Subcutaneous abdominal adipose tissue (tissue), 5 donors: ENCODE measurements at regions not wholly inside any gene's neighbourhood (a gene's known extent, or its start where the extent isn't known, plus 50 kb on each side); places are given as distances from the start of the nearest gene placed in this dataset.

Experiments
- H3K27ac ChIP-seq: one replicate; pipeline ENCODE4 v1.7.0; 2013; ENCODE audit warnings: low read depth, mild to moderate bottlenecking, inconsistent platforms, low read length, moderate library complexity
- H3K27me3 ChIP-seq, 5 donors: one replicate each; pipeline ENCODE4 v1.7.0; 2013; ENCODE audit warnings: low read length in 5 of 5, inconsistent platforms in 1 of 5; ENCODE audit not compliant: control insufficient read depth in 5 of 5, insufficient read depth in 4 of 5
- H3K36me3 ChIP-seq, 5 donors: one replicate each; pipeline ENCODE4 v1.7.0; 2013; ENCODE audit warnings: low read length in 5 of 5; ENCODE audit not compliant: control insufficient read depth in 5 of 5, insufficient read depth in 5 of 5
- H3K4me1 ChIP-seq, 5 donors: one replicate each; pipeline ENCODE4 v1.7.0; 2013; ENCODE audit warnings: low read length in 5 of 5, mild to moderate bottlenecking in 3 of 5, moderate library complexity in 1 of 5; ENCODE audit not compliant: control insufficient read depth in 5 of 5, insufficient read depth in 5 of 5
- H3K4me3 ChIP-seq, 5 donors: one replicate each; pipeline ENCODE4 v1.7.0; 2013; ENCODE audit warnings: low read length in 5 of 5, low read depth in 1 of 5
- H3K9ac ChIP-seq, 5 donors: one replicate each; pipeline ENCODE4 v1.7.0; 2013; ENCODE audit warnings: low read length in 5 of 5, mild to moderate bottlenecking in 4 of 5, moderate library complexity in 3 of 5
- H3K9me3 ChIP-seq, 5 donors: one replicate each; pipeline ENCODE4 v1.7.0; 2013; ENCODE audit warnings: low read length in 5 of 5; ENCODE audit not compliant: control insufficient read depth in 5 of 5
- donor health status: healthy.
- donor health status: healthy.
- donor health status: healthy.
- donor health status: healthy.
- donor health status: healthy.

DNA sequence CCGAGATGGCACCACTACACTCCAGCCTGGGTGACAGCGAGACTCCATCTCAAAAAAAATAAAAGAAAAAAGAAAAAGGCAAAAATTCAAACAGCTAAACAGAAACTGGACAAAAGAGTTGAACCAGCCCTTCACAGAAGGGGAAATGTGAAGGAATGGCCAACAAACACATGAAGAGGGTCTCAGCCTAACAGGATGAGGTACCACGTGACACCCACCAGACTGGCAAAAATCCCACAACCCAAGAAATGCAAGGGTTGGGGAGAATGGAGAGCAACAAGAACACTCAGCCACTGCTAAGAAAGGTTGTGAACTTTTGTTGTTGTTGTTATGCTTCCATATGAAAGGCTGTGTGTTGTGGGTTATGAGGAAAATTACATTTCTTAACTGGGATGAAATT, 357.7 kb downstream of the PREX1 start:
- no peaks in the 10 kb centered on the region for H3K9me3 ChIP-seq
- H3K27ac ChIP-seq: no peak overlapping the region
- H3K4me1 ChIP-seq: no peaks in the 10 kb centered on the region
- no peak overlapping the region for H3K4me3 ChIP-seq
- H3K36me3 ChIP-seq: no peaks in the 10 kb centered on the region
- peaks cover under 1 to 12% (median 6%) of the 10 kb centered on the region in 5 donors for H3K27me3 ChIP-seq
- no peak overlapping the region for H3K9ac ChIP-seq

DNA sequence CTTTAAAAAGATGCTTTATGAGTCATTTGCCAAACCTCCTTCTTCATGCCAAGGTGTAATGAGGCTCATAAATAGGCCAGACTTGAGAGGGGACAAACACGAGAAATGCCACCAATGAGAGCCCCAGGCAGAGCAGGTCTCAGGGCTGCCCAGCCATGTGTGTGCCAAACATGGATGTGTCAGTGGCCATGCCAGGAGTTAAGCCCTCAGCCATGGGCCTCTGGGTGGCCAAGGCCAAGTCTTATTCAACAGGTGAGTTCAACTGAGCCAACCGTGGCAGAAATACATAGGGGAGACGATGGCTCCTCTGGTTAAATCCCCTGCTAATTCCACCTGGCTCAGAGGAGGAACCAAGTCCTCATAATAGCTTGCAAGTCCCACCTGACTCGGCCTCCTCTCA, 358.8 kb downstream of the PREX1 start:
- Histone ChIP-seq H3K9me3 (no peaks in the 10 kb centered on the region), H3K27me3 (peaks cover 0 to 11% (median 6%) of the 10 kb centered on the region in 5 donors), H3K9ac (no peak overlapping the region), H3K4me3 (no peak overlapping the region), H3K27ac (no peak overlapping the region), H3K4me1 (no peaks in the 10 kb centered on the region), H3K36me3 (no peaks in the 10 kb centered on the region)

DNA sequence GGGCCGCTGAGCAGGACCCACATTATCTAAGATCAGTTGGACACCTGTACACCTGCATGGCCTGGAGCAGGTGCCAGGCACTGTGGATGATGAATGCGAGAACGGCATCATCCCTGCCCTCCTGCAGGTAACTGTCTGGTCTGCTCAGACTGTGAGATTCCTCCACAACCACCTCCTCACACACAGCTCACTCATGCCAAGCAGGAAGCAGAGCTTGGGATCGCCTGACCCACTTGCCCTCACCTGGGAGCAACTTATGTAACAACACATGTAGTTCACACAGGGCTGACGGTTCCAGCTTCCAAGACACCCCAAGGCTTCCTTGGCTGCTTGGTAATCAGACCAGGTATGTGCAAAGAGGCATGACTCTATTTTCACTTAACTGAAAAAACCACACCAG, 359.2 kb downstream of the PREX1 start:
- Histone ChIP-seq H3K27ac (no peak overlapping the region), H3K4me3 (no peak overlapping the region), H3K9ac (no peak overlapping the region), H3K27me3 (peaks cover 0 to 9% (median 7%) of the 10 kb centered on the region in 5 donors), H3K4me1 (peaks cover 0 to 2% (median 0%) of the 10 kb centered on the region in 5 donors), H3K36me3 (no peaks in the 10 kb centered on the region), H3K9me3 (no peaks in the 10 kb centered on the region)

DNA sequence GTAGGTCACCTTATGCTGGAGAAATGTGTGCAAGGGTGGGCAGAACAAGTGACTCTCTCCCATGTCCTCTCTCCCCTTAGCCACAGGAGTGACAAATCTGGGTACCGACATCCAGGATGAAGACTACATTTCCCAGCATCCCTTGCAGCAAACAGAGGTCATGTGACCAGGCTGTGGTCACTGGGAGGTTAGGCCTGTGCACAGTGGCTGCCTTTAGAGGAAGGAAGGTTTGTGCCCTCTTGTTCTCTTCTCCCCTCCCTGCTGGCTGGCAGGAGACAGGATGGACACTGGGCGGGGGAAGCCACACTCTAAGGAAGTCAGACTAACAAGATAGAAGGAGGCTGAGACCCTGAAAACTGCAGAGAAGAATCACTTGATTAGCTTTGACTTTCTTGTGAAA, 360.2 kb downstream of the PREX1 start:
- Histone ChIP-seq H3K4me3 (no peak overlapping the region), H3K9ac (no peak overlapping the region), H3K9me3 (no peaks in the 10 kb centered on the region), H3K27me3 (peaks cover 2 to 17% (median 12%) of the 10 kb centered on the region in 5 donors), H3K4me1 (peaks cover 0 to 2% (median 0%) of the 10 kb centered on the region in 5 donors), H3K36me3 (no peaks in the 10 kb centered on the region), H3K27ac (no peak overlapping the region)

DNA sequence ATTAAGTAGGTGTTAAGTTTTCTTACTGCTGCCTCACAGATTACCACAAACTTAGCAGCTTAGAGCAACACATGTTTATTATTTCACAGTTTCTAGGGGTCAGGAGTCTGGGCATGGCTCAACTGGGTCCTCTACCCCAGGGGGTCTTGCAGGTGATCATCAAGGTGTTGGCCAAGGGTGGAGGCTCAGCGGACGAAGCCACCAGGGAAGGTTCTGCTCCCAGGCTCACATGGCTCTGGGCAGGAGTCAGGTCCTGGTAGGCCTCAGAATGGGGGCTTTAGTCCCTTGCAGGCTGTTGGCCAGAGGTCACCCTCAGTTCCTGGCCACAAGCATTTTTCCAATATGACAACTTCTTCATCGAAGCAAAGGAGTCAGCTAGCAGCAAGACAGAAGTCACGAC, 362.5 kb downstream of the PREX1 start:
- H3K4me1 ChIP-seq: peaks cover 0 to 2% (median 0%) of the 10 kb centered on the region in 5 donors
- no peak overlapping the region for H3K4me3 ChIP-seq
- H3K36me3 ChIP-seq: no peaks in the 10 kb centered on the region
- no peak overlapping the region for H3K9ac ChIP-seq
- no peak overlapping the region for H3K27ac ChIP-seq
- H3K27me3 ChIP-seq: peaks cover 4 to 19% (median 13%) of the 10 kb centered on the region in 5 donors
- no peaks in the 10 kb centered on the region for H3K9me3 ChIP-seq

DNA sequence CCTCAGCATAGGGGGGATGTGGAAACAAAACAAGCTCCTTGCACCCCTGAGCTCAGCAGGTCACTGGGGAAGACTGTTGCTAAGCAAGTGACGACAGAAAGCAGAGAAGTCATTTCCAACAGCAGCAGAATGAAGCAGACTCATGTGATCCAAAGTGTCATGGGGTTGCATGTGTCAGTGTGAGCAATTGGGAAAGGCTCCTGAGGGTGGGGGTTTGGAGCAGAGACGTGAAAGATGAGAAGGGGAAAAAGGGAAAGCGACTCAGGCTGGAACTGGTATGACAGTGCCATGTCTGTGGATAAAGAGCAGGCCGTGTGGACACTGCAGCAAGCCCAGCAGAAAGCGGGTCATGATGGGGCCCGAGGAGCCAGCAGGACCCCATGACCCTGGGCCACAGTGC, 363.9 kb downstream of the PREX1 start:
- no peak overlapping the region for H3K27ac ChIP-seq
- H3K4me3 ChIP-seq: no peak overlapping the region
- H3K9ac ChIP-seq: no peak overlapping the region
- H3K36me3 ChIP-seq: no peaks in the 10 kb centered on the region
- H3K9me3 ChIP-seq: no peaks in the 10 kb centered on the region
- H3K4me1 ChIP-seq: peaks cover 0 to 2% (median 0%) of the 10 kb centered on the region in 5 donors
- peaks cover 5 to 21% (median 18%) of the 10 kb centered on the region in 5 donors for H3K27me3 ChIP-seq

DNA sequence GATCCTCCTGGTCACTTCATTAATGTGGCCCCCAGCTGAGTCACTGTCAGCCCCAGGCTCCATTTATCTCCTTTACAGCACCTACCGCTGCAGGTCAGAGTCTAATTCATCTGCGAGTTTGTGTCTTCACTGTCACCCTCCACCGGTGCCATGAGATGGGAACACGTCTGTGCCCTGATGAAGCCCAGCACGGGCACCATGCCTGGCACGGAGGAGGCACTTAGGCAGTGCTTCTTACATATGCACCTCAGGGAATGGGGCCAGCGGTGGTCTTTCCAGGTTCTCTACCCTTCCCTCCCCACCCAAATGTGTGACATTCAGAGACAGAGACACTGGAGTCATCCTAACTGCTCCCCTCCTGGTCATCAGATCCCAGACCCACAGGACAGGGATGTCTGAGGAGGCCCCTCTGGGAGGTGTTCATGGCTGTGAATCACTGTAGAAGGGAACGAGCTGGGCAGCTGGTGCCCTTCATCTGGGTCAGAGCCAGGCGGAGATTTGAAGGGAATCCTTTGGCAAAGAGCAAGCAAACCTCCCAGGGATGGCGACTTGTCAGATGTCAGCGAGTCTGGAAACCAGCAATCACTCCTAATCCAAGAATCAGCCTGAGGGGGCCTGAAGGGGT, 364.6 kb downstream of the PREX1 start:
- H3K9ac ChIP-seq: no peak overlapping the region
- H3K36me3 ChIP-seq: no peaks in the 10 kb centered on the region
- H3K27ac ChIP-seq: no peak overlapping the region
- peaks cover 8 to 27% (median 15%) of the 10 kb centered on the region in 5 donors for H3K27me3 ChIP-seq
- peaks cover 0 to 2% (median 0%) of the 10 kb centered on the region in 5 donors for H3K4me1 ChIP-seq
- H3K9me3 ChIP-seq: no peaks in the 10 kb centered on the region
- H3K4me3 ChIP-seq: no peak overlapping the region

DNA sequence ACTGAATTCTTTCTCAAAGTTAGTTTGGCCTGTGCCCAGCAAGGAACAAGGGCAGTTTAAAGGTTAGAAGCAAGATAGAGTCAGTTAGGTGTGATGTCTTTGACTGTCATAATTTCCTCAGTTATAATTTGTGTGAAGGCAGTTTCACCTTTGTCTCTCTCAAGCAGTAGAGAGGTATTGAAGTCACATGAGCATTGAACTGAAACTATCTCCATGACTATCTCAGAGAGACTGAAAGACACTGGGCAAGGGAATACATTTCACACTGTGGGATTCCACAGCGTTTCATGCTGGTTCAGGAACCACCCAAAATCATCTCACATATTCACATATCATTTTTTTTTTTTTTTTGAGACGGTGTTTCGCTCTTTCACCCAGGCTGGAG, 366.1 kb downstream of the PREX1 start:
- Histone ChIP-seq H3K27me3 (peaks cover 8 to 27% (median 13%) of the 10 kb centered on the region in 5 donors), H3K9ac (no peak overlapping the region), H3K36me3 (no peaks in the 10 kb centered on the region), H3K9me3 (no peaks in the 10 kb centered on the region), H3K27ac (no peak overlapping the region), H3K4me1 (peaks cover 0 to 2% (median 0%) of the 10 kb centered on the region in 5 donors), H3K4me3 (no peak overlapping the region)

DNA sequence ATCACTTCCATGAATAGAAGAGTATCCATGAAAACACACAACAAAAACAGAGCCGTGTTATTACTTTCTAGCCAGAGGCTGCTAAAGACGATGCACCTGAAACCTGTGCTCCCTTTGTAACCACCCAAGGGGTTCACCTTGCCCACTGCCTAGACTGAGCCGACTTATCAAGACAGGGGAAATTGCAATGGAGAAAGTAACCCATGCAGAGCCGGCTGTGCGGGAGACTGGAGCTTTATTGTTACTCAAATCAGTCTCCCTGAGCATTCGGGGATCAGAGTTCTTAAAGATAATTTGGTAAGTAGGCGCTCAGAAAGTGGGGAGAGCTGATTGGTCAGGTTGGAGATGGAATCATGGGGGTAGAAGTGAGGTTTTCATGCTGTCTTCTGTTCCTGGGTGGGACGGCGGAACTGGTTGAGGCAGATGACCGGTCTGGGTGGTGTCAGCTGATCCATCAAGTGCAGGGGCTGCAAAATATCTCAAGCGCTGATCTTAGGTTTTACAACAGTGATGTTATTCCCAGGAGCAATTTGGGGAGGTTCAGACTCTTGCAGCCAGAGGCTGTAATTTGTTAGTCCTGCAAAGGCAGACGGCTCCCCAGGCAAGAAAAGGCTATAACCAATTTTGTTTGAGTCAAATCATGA, 366.6 kb downstream of the PREX1 start:
- no peak overlapping the region for H3K4me3 ChIP-seq
- H3K9ac ChIP-seq: no peak overlapping the region
- H3K27me3 ChIP-seq: peaks cover 8 to 32% (median 17%) of the 10 kb centered on the region in 5 donors
- H3K36me3 ChIP-seq: no peaks in the 10 kb centered on the region
- no peak overlapping the region for H3K27ac ChIP-seq
- peaks cover 0 to 2% (median 0%) of the 10 kb centered on the region in 5 donors for H3K4me1 ChIP-seq
- no peaks in the 10 kb centered on the region for H3K9me3 ChIP-seq

DNA sequence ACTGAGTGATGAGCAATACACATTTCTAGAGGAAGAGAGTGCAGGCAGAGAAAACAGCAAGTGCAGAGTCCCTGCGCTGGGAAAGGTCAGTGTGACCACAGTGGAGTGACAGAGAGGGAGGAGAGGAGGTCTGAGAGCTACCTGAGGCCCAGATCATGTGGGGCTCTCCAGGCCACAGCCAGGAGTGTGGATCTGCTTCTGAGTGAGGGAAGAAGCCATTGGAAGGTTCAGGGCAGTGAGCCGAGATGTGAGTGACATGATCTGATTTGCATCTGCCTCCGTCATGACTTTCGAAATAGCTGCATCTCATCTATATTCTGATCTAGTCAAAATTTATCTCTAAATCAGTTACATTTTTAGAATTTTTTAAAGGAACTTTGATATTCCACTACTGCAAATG, 367.1 kb downstream of the PREX1 start:
- no peak overlapping the region for H3K27ac ChIP-seq
- H3K4me3 ChIP-seq: no peak overlapping the region
- H3K9ac ChIP-seq: no peak overlapping the region
- no peaks in the 10 kb centered on the region for H3K36me3 ChIP-seq
- peaks cover 0 to 2% (median 0%) of the 10 kb centered on the region in 5 donors for H3K4me1 ChIP-seq
- peaks cover 9 to 34% (median 17%) of the 10 kb centered on the region in 5 donors for H3K27me3 ChIP-seq
- H3K9me3 ChIP-seq: no peaks in the 10 kb centered on the region
